ENCODE measurements at regions not wholly inside any gene's neighbourhood (a gene's known extent, or its start where the extent isn't known, plus 50 kb on each side); places are given as distances from the start of the nearest gene placed in this dataset.

DNA sequence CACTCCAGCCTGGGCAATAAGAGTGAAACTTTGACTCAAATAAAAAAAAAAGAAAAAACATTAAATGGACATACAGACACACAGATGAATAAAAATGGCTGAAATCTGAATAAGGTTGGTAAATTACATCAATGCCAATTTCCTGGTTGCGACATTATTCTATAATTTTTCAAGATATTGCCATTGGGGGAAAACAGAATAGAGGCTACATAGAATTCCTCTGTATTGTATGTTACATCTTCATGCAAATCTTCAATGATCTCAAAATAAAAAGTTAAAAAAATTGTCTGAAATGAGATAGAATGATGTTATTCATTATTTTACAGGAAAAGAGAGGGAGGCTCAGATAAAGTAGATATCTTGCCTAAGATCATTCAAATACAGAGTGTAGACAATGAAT lies 234.0 kb downstream of the SDHAF3 start:
- H3K4me3 ChIP-seq (ENCODE audit: low read length, poor library complexity, severe bottlenecking), result no peak overlapping the region

DNA sequence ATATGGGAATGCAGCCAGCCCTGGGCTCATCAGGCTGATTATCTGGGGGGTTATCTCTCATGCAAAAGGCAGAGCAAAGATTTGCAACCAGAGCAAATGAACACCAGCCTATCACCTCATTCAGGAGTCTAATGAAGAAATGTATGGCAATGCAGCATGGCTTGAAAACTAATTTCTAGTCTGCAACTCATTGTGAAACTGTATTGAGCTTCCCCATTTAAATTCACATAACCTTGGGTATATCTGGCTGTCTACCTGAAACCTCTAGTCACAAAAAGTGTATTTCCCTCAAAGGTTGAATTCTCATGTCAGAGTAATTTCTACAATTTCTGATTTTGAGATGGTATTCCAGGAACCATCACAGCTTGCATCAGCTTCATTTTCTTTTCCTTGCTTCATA lies 240.0 kb downstream of the SDHAF3 start:
- H3K9me3 ChIP-seq (ENCODE audit: insufficient read depth, low read depth, low read length), result no peaks in the 10 kb centered on the region
- H3K79me2 ChIP-seq (ENCODE audit: insufficient read depth, low read length), result no peaks in the 10 kb centered on the region
- TF ChIP-seq, protein P1, sequence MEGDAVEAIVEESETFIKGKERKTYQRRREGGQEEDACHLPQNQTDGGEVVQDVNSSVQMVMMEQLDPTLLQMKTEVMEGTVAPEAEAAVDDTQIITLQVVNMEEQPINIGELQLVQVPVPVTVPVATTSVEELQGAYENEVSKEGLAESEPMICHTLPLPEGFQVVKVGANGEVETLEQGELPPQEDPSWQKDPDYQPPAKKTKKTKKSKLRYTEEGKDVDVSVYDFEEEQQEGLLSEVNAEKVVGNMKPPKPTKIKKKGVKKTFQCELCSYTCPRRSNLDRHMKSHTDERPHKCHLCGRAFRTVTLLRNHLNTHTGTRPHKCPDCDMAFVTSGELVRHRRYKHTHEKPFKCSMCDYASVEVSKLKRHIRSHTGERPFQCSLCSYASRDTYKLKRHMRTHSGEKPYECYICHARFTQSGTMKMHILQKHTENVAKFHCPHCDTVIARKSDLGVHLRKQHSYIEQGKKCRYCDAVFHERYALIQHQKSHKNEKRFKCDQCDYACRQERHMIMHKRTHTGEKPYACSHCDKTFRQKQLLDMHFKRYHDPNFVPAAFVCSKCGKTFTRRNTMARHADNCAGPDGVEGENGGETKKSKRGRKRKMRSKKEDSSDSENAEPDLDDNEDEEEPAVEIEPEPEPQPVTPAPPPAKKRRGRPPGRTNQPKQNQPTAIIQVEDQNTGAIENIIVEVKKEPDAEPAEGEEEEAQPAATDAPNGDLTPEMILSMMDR (conservative IDR thresholded peaks at IDR 0.05; ENCODE audit: low read length), result no peak
- TF ChIP-seq EZH2phosphoT487 (IDR thresholded peaks at IDR 0.05; ENCODE audit: borderline replicate concordance), result no peak
- H3K4me1 ChIP-seq (ENCODE audit: insufficient read depth, low read length, poor library complexity, severe bottlenecking), result no peaks in the 10 kb centered on the region
- H3K4me3 ChIP-seq (ENCODE audit: low read length, poor library complexity, severe bottlenecking), result no peak overlapping the region
- no peaks in the 10 kb centered on the region for H3K27me3 ChIP-seq (ENCODE audit: insufficient read depth, low read length, poor library complexity, severe bottlenecking)
- no peak overlapping the region for H2AFZ ChIP-seq (ENCODE audit: low read length)
- H4K20me1 ChIP-seq (ENCODE audit: insufficient read depth, low read length, poor library complexity, severe bottlenecking), result no peaks in the 10 kb centered on the region
- no peaks in the 10 kb centered on the region for H3K9me2 ChIP-seq (replicated peaks; ENCODE audit: low read depth, low read length)
- H3F3A ChIP-seq (ENCODE audit: low read depth), result no peaks in the 10 kb centered on the region
- no peaks in the 10 kb centered on the region for H3K36me3 ChIP-seq (ENCODE audit: insufficient read depth, low read length)
- no peak overlapping the region for H3K4me2 ChIP-seq (ENCODE audit: low read depth, low read length, poor library complexity, severe bottlenecking)
- H3K9ac ChIP-seq (ENCODE audit: low read depth, low read length, poor library complexity, severe bottlenecking), result no peak overlapping the region

More for the DNA sequence above, 234.0 kb downstream of the SDHAF3 start:
- H3K79me2 ChIP-seq (ENCODE audit: insufficient read depth, low read length), result no peaks in the 10 kb centered on the region
- H2AFZ ChIP-seq (ENCODE audit: low read length), result no peak overlapping the region
- no peaks in the 10 kb centered on the region for H4K20me1 ChIP-seq (ENCODE audit: insufficient read depth, low read length, poor library complexity, severe bottlenecking)
- no peaks in the 10 kb centered on the region for H3K27me3 ChIP-seq (ENCODE audit: insufficient read depth, low read length, poor library complexity, severe bottlenecking)
- no peak for TF ChIP-seq EZH2phosphoT487 (IDR thresholded peaks at IDR 0.05; ENCODE audit: borderline replicate concordance)
- TF ChIP-seq, protein P1 (conservative IDR thresholded peaks at IDR 0.05; ENCODE audit: low read length), result no peak
- no peaks in the 10 kb centered on the region for H3F3A ChIP-seq (ENCODE audit: low read depth)
- H3K4me2 ChIP-seq (ENCODE audit: low read depth, low read length, poor library complexity, severe bottlenecking), result no peak overlapping the region
- no peaks in the 10 kb centered on the region for H3K4me1 ChIP-seq (ENCODE audit: insufficient read depth, low read length, poor library complexity, severe bottlenecking)
- no peak overlapping the region for H3K9ac ChIP-seq (ENCODE audit: low read depth, low read length, poor library complexity, severe bottlenecking)
- no peaks in the 10 kb centered on the region for H3K9me3 ChIP-seq (ENCODE audit: insufficient read depth, low read depth, low read length)
- no peaks in the 10 kb centered on the region for H3K9me2 ChIP-seq (replicated peaks; ENCODE audit: low read depth, low read length)
- no peaks in the 10 kb centered on the region for H3K36me3 ChIP-seq (ENCODE audit: insufficient read depth, low read length)

DNA sequence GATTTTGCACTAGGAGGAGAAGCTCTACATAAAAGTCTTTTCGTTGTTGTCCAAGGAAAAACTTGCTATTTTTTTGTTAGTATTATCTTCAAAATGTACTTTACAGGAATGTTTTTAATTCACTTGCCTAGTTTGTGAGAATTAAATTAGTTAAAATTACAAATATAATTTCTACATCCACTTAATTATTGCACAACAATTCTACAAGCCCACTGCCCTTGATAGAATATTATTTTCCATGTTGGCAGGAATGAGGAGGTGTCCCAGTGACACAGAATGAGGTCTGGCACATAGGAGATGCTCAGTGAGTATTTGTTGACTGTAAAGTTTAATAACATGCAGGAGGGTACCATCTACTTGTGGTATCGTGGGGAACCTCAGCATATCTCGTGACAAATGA lies 255.4 kb downstream of the SDHAF3 start:
- TF ChIP-seq, protein P1 (conservative IDR thresholded peaks at IDR 0.05; ENCODE audit: low read length), result no peak
- TF ChIP-seq EZH2phosphoT487 (IDR thresholded peaks at IDR 0.05; ENCODE audit: borderline replicate concordance), result no peak
- no peak overlapping the region for H3K4me2 ChIP-seq (ENCODE audit: low read depth, low read length, poor library complexity, severe bottlenecking)
- no peaks in the 10 kb centered on the region for H3K79me2 ChIP-seq (ENCODE audit: insufficient read depth, low read length)
- no peak overlapping the region for H3K9ac ChIP-seq (ENCODE audit: low read depth, low read length, poor library complexity, severe bottlenecking)
- no peaks in the 10 kb centered on the region for H3K27me3 ChIP-seq (ENCODE audit: insufficient read depth, low read length, poor library complexity, severe bottlenecking)
- no peaks in the 10 kb centered on the region for H3K9me3 ChIP-seq (ENCODE audit: insufficient read depth, low read depth, low read length)
- H4K20me1 ChIP-seq (ENCODE audit: insufficient read depth, low read length, poor library complexity, severe bottlenecking), result no peaks in the 10 kb centered on the region
- no peak overlapping the region for H2AFZ ChIP-seq (ENCODE audit: low read length)
- H3K9me2 ChIP-seq (replicated peaks; ENCODE audit: low read depth, low read length), result no peaks in the 10 kb centered on the region; the same call in 1 of the 2 replicates
- H3K4me3 ChIP-seq (ENCODE audit: low read length, poor library complexity, severe bottlenecking), result no peak overlapping the region
- no peaks in the 10 kb centered on the region for H3K4me1 ChIP-seq (ENCODE audit: insufficient read depth, low read length, poor library complexity, severe bottlenecking)
- no peaks in the 10 kb centered on the region for H3F3A ChIP-seq (ENCODE audit: low read depth)
- H3K36me3 ChIP-seq (ENCODE audit: insufficient read depth, low read length), result no peaks in the 10 kb centered on the region
